ENCODE measurements at regions not wholly inside any gene's neighbourhood (a gene's known extent, or its start where the extent isn't known, plus 50 kb on each side); places are given as distances from the start of the nearest gene placed in this dataset.

GRCh38 chr15:47502041-47502440, 215.3 kb upstream of the SEMA6D start:
- DNase-seq: no peak

GRCh38 chr15:47503876-47504275, 213.4 kb upstream of the SEMA6D start:
- no peak for DNase-seq

GRCh38 chr15:47504624-47505256, 212.6 kb upstream of the SEMA6D start:
- DNase-seq: no peak

- DNase-seq: no peak
Observed at GRCh38 chr15:47505712-47506328, 211.5 kb upstream of the SEMA6D start.

GRCh38 chr15:47506329-47507100, 210.8 kb upstream of the SEMA6D start:
- DNase-seq: peak; percentile 43 to 63

GRCh38 chr15:47507221-47507985, 209.9 kb upstream of the SEMA6D start:
- no peak for DNase-seq

GRCh38 chr15:47511261-47511660, 206.0 kb upstream of the SEMA6D start:
- DNase-seq: no peak

GRCh38 chr15:47513471-47513870, 203.8 kb upstream of the SEMA6D start:
- DNase-seq: no peak

- no peak for DNase-seq
Observed at GRCh38 chr15:47514200-47514652, 203.1 kb upstream of the SEMA6D start.

GRCh38 chr15:47516558-47516957, 200.7 kb upstream of the SEMA6D start:
- DNase-seq: no peak

- no peak for DNase-seq
Observed at GRCh38 chr15:47516972-47517371, 200.3 kb upstream of the SEMA6D start.

- no peak for DNase-seq
Observed at GRCh38 chr15:47517737-47518136, 199.6 kb upstream of the SEMA6D start.

GRCh38 chr15:47523681-47524475, 193.4 kb upstream of the SEMA6D start:
- DNase-seq: no peak

GRCh38 chr15:47529241-47529640, 188.1 kb upstream of the SEMA6D start:
- DNase-seq: no peak

GRCh38 chr15:47534673-47535072, 182.6 kb upstream of the SEMA6D start:
- no peak for DNase-seq

- no peak for DNase-seq
Observed at GRCh38 chr15:47541562-47541961, 175.7 kb upstream of the SEMA6D start.

- no peak for DNase-seq
Observed at GRCh38 chr15:47542312-47542989, 174.9 kb upstream of the SEMA6D start.

- DNase-seq: no peak
Observed at GRCh38 chr15:47548231-47548630, 169.1 kb upstream of the SEMA6D start.

GRCh38 chr15:47548986-47549385, 168.3 kb upstream of the SEMA6D start:
- DNase-seq: no peak

GRCh38 chr15:47551079-47551478, 166.2 kb upstream of the SEMA6D start:
- peak in 1 of 2 experiments; percentile 10 for DNase-seq

- no peak for DNase-seq
Observed at GRCh38 chr15:47551546-47551945, 165.8 kb upstream of the SEMA6D start.
